OCI-LY1 (cell line): ENCODE measurements at regions not wholly inside any gene's neighbourhood (a gene's known extent, or its start where the extent isn't known, plus 50 kb on each side); places are given as distances from the start of the nearest gene placed in this dataset.

Experiments used
- H2AFZ ChIP-seq: fragments of 200-600 bp; sonication (generic), shearing (Covaris generic); 2 replicates; pipeline ENCODE4 v1.6.0; 2014; ENCODE audit warnings: antibody characterized with exemption, mild to moderate bottlenecking, low read length
- H3F3A ChIP-seq: fragments of 200-600 bp; sonication (generic), shearing (Covaris generic); 2 replicates; pipeline ENCODE4 v1.6.0; 2014; ENCODE audit warnings: mild to moderate bottlenecking, antibody characterized with exemption, low read length, moderate library complexity; ENCODE audit not compliant: insufficient read depth
- H3K27ac ChIP-seq: fragments of 200-600 bp; sonication (generic); 2 replicates; pipeline ENCODE4 v1.5.1; 2014; ENCODE audit warnings: low read length, mixed run types, mild to moderate bottlenecking, low read depth; ENCODE audit not compliant: poor library complexity, severe bottlenecking
- H3K27me3 ChIP-seq: fragments of 200-600 bp; sonication (generic); 2 replicates; pipeline ENCODE4 v1.6.0; 2014; ENCODE audit warnings: antibody characterized with exemption, mild to moderate bottlenecking, low read length, moderate library complexity; ENCODE audit not compliant: insufficient read depth
- H3K36me3 ChIP-seq: fragments of 200-600 bp; sonication (generic); 2 replicates; pipeline ENCODE4 v1.6.1; 2014; ENCODE audit warnings: mild to moderate bottlenecking, antibody characterized with exemption, low read length, moderate library complexity, mixed read lengths; ENCODE audit not compliant: insufficient read depth
- H3K4me1 ChIP-seq: fragments of 200-600 bp; sonication (generic); 2 replicates; pipeline ENCODE4 v1.5.1; 2014; ENCODE audit warnings: mild to moderate bottlenecking, low read length, moderate library complexity; ENCODE audit not compliant: insufficient read depth, severe bottlenecking
- H3K4me2 ChIP-seq: fragments of 200-600 bp; sonication (generic), shearing (Covaris generic); 2 replicates; pipeline ENCODE4 v1.6.1; 2014; ENCODE audit warnings: low read length
- H3K4me3 ChIP-seq: fragments of 200-600 bp; sonication (generic); 2 replicates; pipeline ENCODE4 v1.5.1; 2014; ENCODE audit warnings: low read length, low read depth, mild to moderate bottlenecking, mixed read lengths; ENCODE audit not compliant: poor library complexity, severe bottlenecking
- H3K79me2 ChIP-seq: fragments of 200-600 bp; shearing (Covaris generic); 2 replicates; pipeline ENCODE4 v1.6.1; 2016; ENCODE audit warnings: mixed run types, low read length, mixed read lengths; ENCODE audit not compliant: insufficient read depth
- H3K9ac ChIP-seq: fragments of 200-600 bp; sonication (generic), shearing (Covaris generic); 2 replicates; pipeline ENCODE4 v1.6.1; 2014; ENCODE audit warnings: mild to moderate bottlenecking, low read length, mixed read lengths
- H3K9me2 ChIP-seq: fragments of 200-600 bp; sonication (generic), shearing (Covaris generic); 2 replicates; pipeline ENCODE4 v1.6.1; 2014; ENCODE audit warnings: low read depth, mild to moderate bottlenecking, low read length, mixed read lengths
- H3K9me3 ChIP-seq: fragments of 200-600 bp; shearing (Covaris generic); 2 replicates; pipeline ENCODE4 v1.6.1; 2014; ENCODE audit warnings: low read length, mixed read lengths
- H4K20me1 ChIP-seq: fragments of 200-600 bp; sonication (generic), shearing (Covaris generic); 2 replicates; pipeline ENCODE4 v1.6.0; 2016; ENCODE audit warnings: mild to moderate bottlenecking, low read length; ENCODE audit not compliant: insufficient read depth
- EZH2 ChIP-seq: fragments of 200-600 bp; sonication (generic), shearing (Covaris generic); IDR thresholded peaks from 2 replicates; pipeline ENCODE4 v1.8.0; 2017; ENCODE audit warnings: borderline replicate concordance, mixed run types, mild to moderate bottlenecking, antibody characterized with exemption, low read length, moderate library complexity, mixed read lengths
- TF ChIP-seq, protein P1 (sequence below): fragments of 200-600 bp; sonication (generic), shearing (Covaris generic); IDR thresholded peaks from 2 replicates; pipeline ENCODE4 v1.5.1; 2017; ENCODE audit warnings: mild to moderate bottlenecking, antibody characterized with exemption, low read length, moderate library complexity, mixed read lengths

DNA sequence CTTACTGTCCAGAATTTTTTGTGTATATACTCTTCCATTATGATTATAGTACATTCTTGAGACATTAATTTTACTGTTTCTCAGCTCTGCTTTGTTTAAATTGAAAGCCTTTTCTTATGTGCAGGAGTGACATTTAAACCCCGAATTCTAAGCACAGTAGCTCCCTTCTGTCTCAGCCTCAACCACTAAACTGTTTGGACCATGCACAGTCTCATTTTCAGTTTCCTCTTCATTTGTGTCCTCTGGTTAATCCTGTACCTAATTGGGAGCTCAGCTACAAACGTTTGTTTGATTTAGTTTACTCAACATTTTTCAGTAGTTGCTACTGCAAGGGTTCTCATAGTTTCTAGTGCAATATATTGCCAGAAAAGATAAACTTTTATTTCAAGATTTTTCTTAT is 206.3 kb downstream of the SLITRK5 start:
- no peaks in the 10 kb centered on the region for H3K36me3 ChIP-seq
- no peak for TF ChIP-seq EZH2
- H3F3A ChIP-seq: no peaks in the 10 kb centered on the region
- no peak overlapping the region for H3K9ac ChIP-seq
- no peaks in the 10 kb centered on the region for H4K20me1 ChIP-seq
- no peaks in the 10 kb centered on the region for H3K27me3 ChIP-seq
- no peak overlapping the region for H3K4me2 ChIP-seq
- no peak overlapping the region for H3K4me3 ChIP-seq
- no peaks in the 10 kb centered on the region for H3K9me3 ChIP-seq
- H3K4me1 ChIP-seq: no peaks in the 10 kb centered on the region
- no peak overlapping the region for H3K27ac ChIP-seq
- no peaks in the 10 kb centered on the region for H3K9me2 ChIP-seq
- no peaks in the 10 kb centered on the region for H3K79me2 ChIP-seq
- no peak overlapping the region for H2AFZ ChIP-seq

DNA sequence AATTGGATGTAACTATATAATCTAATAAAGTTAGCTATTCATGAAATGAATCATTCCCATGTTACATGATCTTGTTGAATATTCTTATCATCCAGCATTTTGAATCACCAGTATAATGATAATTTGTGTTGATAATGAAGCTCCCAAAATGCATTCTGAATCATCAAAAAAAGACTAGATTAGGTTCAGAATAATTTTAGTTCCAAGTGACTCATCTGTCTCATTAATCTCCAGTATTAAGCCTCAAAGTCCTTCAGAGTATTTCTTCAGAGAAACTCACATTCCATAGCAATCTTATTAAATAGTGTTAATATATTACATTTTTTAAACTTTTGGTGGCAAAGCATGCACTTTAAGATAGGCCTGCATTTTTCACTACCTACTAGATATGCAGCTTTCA is 207.5 kb downstream of the SLITRK5 start:
- Histone ChIP-seq H3K36me3 (no peaks in the 10 kb centered on the region), H2AFZ (no peak overlapping the region), H3K27me3 (no peaks in the 10 kb centered on the region), H3K4me1 (no peaks in the 10 kb centered on the region), H3K27ac (no peak overlapping the region), H3K4me2 (no peak overlapping the region), H3K9me3 (no peaks in the 10 kb centered on the region), H3K9me2 (no peaks in the 10 kb centered on the region), H3K9ac (no peak overlapping the region), H3K4me3 (no peak overlapping the region), H3F3A (no peaks in the 10 kb centered on the region), H4K20me1 (no peaks in the 10 kb centered on the region), H3K79me2 (no peaks in the 10 kb centered on the region)
- no peak for TF ChIP-seq EZH2
- TF ChIP-seq, protein P1, sequence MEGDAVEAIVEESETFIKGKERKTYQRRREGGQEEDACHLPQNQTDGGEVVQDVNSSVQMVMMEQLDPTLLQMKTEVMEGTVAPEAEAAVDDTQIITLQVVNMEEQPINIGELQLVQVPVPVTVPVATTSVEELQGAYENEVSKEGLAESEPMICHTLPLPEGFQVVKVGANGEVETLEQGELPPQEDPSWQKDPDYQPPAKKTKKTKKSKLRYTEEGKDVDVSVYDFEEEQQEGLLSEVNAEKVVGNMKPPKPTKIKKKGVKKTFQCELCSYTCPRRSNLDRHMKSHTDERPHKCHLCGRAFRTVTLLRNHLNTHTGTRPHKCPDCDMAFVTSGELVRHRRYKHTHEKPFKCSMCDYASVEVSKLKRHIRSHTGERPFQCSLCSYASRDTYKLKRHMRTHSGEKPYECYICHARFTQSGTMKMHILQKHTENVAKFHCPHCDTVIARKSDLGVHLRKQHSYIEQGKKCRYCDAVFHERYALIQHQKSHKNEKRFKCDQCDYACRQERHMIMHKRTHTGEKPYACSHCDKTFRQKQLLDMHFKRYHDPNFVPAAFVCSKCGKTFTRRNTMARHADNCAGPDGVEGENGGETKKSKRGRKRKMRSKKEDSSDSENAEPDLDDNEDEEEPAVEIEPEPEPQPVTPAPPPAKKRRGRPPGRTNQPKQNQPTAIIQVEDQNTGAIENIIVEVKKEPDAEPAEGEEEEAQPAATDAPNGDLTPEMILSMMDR: no peak

DNA sequence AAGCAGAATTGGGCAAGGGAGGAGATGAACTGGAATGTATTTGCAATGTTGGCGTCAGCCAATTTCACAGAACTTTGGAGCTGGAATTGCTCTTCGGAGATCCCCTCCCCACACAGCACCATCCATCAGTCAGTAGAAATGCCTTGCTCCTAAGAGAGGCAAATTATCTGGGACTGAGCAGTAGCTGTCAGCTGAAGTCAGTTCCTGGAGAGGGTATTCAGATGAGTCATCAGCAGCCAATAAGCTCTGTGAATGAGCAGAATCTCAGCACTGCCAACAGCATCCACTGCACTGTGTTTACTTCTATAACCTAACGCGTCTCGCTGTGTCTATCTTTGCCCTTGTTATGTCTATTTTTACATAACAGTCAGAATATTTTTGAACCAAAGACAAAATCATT is 213.7 kb downstream of the SLITRK5 start:
- Histone ChIP-seq H2AFZ (no peak overlapping the region), H3K9me3 (no peaks in the 10 kb centered on the region), H4K20me1 (no peaks in the 10 kb centered on the region), H3K36me3 (no peaks in the 10 kb centered on the region), H3K27ac (no peak overlapping the region), H3K9ac (no peak overlapping the region), H3K79me2 (no peaks in the 10 kb centered on the region), H3K4me1 (no peaks in the 10 kb centered on the region), H3K4me2 (no peak overlapping the region), H3K4me3 (no peak overlapping the region), H3K27me3 (no peaks in the 10 kb centered on the region), H3F3A (no peaks in the 10 kb centered on the region), H3K9me2 (no peaks in the 10 kb centered on the region)
- TF ChIP-seq EZH2: no peak
- TF ChIP-seq, protein P1: no peak

DNA sequence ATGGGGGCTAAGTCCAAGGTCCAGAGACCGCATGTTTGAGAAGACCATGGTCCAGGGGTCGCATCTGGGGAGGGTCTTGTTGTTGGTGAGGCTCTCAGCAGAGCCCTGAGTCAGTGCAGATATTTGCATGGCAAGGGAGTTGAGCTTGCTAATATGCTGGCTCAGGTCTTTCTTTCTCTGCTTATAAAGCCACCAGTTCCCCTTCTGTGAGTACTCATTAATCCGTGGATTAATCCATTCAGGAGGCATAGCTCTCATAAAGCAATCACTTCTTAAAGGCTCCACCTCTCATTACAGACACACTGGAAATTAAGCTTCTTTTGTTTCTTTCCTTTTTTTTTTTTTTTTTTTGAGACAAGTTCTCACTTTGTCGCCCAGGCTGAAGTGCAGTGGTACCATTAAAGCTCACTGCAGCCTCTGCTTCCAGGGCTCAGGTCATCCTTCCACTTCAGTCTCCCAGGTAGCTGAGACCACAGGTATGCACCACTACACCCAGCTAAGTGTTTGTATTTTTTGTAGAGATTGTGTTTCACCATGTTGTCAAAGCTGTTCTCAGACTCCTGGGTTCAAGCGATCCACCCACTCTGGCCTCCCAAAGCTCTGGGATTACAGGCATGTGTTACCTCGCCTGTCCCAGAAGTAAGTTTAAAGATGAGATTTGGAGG is 216.4 kb downstream of the SLITRK5 start:
- Histone ChIP-seq H3K4me1 (no peaks in the 10 kb centered on the region), H3K79me2 (no peaks in the 10 kb centered on the region), H4K20me1 (no peaks in the 10 kb centered on the region), H3K4me3 (no peak overlapping the region), H3F3A (no peaks in the 10 kb centered on the region), H3K27ac (no peak overlapping the region), H3K27me3 (no peaks in the 10 kb centered on the region), H3K9ac (no peak overlapping the region), H3K36me3 (no peaks in the 10 kb centered on the region), H2AFZ (no peak overlapping the region), H3K9me3 (no peaks in the 10 kb centered on the region), H3K4me2 (no peak overlapping the region), H3K9me2 (no peaks in the 10 kb centered on the region)
- TF ChIP-seq, protein P1: no peak
- TF ChIP-seq EZH2: no peak
